ENCODE measurements at regions not wholly inside any gene's neighbourhood (a gene's known extent, or its start where the extent isn't known, plus 50 kb on each side); places are given as distances from the start of the nearest gene placed in this dataset.
"Not testable (repeated sequence)": the region's sequence is repeated elsewhere in the genome, so short reads cannot be mapped to it uniquely, and the experiment has no call there.

GRCh38 chr12:28771968-28772367, 377.1 kb upstream of the FAR2 start:
- DNase-seq (ENCODE audit: low read depth): no peak

- DNase-seq (ENCODE audit: low read depth): no peak
Measured at GRCh38 chr12:28775556-28775955, 373.5 kb upstream of the FAR2 start.

GRCh38 chr12:28776220-28776619, 372.9 kb upstream of the FAR2 start:
- no peak for DNase-seq (ENCODE audit: low read depth)

GRCh38 chr12:28776913-28777422, 372.1 kb upstream of the FAR2 start:
- DNase-seq (ENCODE audit: low read depth): no peak

- DNase-seq (ENCODE audit: low read depth): no peak
Measured at GRCh38 chr12:28777603-28778365, 371.3 kb upstream of the FAR2 start.

GRCh38 chr12:28780096-28780495, 369.0 kb upstream of the FAR2 start:
- peak; percentile 76 for DNase-seq (ENCODE audit: low read depth)

GRCh38 chr12:28780960-28781359, 368.1 kb upstream of the FAR2 start:
- DNase-seq (ENCODE audit: low read depth): no peak

GRCh38 chr12:28781671-28782652, 367.1 kb upstream of the FAR2 start:
- no peak for DNase-seq (ENCODE audit: low read depth)

- DNase-seq (ENCODE audit: low read depth): no peak
Measured at GRCh38 chr12:28782812-28783211, 366.3 kb upstream of the FAR2 start.

GRCh38 chr12:28787151-28787550, 361.9 kb upstream of the FAR2 start:
- DNase-seq (ENCODE audit: low read depth): peak; percentile 34

- DNase-seq (ENCODE audit: low read depth): not testable (repeated sequence)
Measured at GRCh38 chr12:28788256-28788655, 360.8 kb upstream of the FAR2 start.

GRCh38 chr12:28793581-28794151, 355.4 kb upstream of the FAR2 start:
- DNase-seq (ENCODE audit: low read depth): no peak

GRCh38 chr12:28794211-28794610, 354.9 kb upstream of the FAR2 start:
- DNase-seq (ENCODE audit: low read depth): no peak

GRCh38 chr12:28794786-28795185, 354.3 kb upstream of the FAR2 start:
- no peak for DNase-seq (ENCODE audit: low read depth)

- DNase-seq (ENCODE audit: low read depth): peak; percentile 8
Measured at GRCh38 chr12:28795311-28795710, 353.8 kb upstream of the FAR2 start.

- DNase-seq (ENCODE audit: low read depth): no peak
Measured at GRCh38 chr12:28799348-28799747, 349.7 kb upstream of the FAR2 start.

- no peak for DNase-seq (ENCODE audit: low read depth)
Measured at GRCh38 chr12:28800129-28800528, 348.9 kb upstream of the FAR2 start.

- no peak for DNase-seq (ENCODE audit: low read depth)
Measured at GRCh38 chr12:28802706-28803438, 346.2 kb upstream of the FAR2 start.

- DNase-seq (ENCODE audit: low read depth): no peak
Measured at GRCh38 chr12:28807535-28807934, 341.5 kb upstream of the FAR2 start.

GRCh38 chr12:28811457-28811856, 337.6 kb upstream of the FAR2 start:
- no peak for DNase-seq (ENCODE audit: low read depth)

GRCh38 chr12:28814246-28814645, 334.8 kb upstream of the FAR2 start:
- DNase-seq (ENCODE audit: low read depth): no peak

GRCh38 chr12:28817524-28817923, 331.6 kb upstream of the FAR2 start:
- no peak for DNase-seq (ENCODE audit: low read depth)

All from RPMI7951 (cell line).